ENCODE measurements at regions not wholly inside any gene's neighbourhood (a gene's known extent, or its start where the extent isn't known, plus 50 kb on each side); places are given as distances from the start of the nearest gene placed in this dataset.

DNA sequence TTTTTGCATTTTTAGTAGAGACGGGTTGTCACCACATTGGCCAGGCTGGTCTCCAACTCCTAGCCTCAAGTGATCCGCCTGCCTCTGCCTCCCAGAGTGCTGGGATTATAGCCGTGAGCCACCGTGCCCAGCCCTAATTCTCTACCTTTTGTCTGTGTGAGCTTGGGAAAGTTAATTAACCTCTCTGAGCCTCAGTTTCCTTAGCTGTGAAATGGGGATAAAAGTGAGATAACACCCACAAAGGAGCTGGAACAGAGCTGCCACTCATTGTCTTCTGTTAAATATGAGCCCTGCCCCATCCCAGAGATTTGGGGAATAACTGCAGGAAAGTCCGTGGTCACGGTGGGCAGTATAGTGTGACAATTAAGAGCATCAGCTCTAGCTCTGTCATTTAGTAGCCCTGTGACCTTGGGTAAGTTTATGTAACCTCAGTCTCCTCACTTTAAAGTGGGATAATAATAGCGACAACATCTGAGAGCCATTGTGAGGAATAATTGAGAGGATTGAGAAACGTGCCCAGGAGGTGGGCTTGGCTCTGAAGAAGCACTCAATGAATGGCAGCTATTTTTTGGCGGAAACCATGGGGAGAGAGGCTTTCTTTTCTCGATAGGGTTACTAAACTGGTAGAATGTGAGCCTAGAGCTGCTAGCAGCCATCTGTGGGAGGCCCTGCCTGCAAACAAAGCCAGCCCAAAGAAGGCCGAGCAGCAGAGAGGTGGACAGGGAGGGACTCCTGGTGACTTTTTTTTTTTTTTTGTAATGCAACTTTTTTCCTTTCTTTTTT is 60.8 kb upstream of the MED13L start:
- ChIA-PET POLR2A (interaction anchor here (0.6 to 3.3 kb wide), 4 partner anchors 29 to 363 kb away, joined by 4 to 11 read pairs (median 6); partner anchors contain the start of gene MAP1LC3B2), CTCF (interaction anchor here (0.6 to 2.0 kb wide), 4 partner anchors 13 to 171 kb away, joined by 3 to 10 read pairs (median 3); no protein-coding TSS in a partner anchor)
- peak overlapping the region; percentile 46 for H3K27ac Mint-ChIP-seq
- Histone ChIP-seq H3K4me1 (ENCODE audit: control insufficient read depth in 2 of 2, insufficient read depth in 2 of 2, low read length in 2 of 2) (peaks cover 54 to 79% of the 10 kb centered on the region in 2 donors), H3K27me3 (replicated peaks in 1 of 4; ENCODE audit: control extremely low read depth in 1 of 4, control insufficient read depth in 3 of 4, insufficient read depth in 4 of 4, low read length in 3 of 4) (no peaks in the 10 kb centered on the region), H2AFZ (ENCODE audit: insufficient read depth, low read depth, low read length, poor library complexity, severe bottlenecking) (no peak overlapping the region), H3K4me2 (replicated peaks; ENCODE audit: low read depth, low read length, poor library complexity, severe bottlenecking) (no peak overlapping the region), H3K4me3 (ENCODE audit: control extremely low read depth in 1 of 5, extremely low read depth in 1 of 5, insufficient read depth in 1 of 5, low read depth in 2 of 5, low read length in 4 of 5) (no peak overlapping the region), H3K36me3 (replicated peaks in 1 of 2; ENCODE audit: control extremely low read depth in 1 of 2, control insufficient read depth in 1 of 2, extremely low read depth in 1 of 2, insufficient read depth in 2 of 2, low read length in 1 of 2) (no peaks in the 10 kb centered on the region), H3K9ac (ENCODE audit: low read length) (no peak overlapping the region), H3K9me3 (ENCODE audit: control extremely low read depth in 1 of 3, control insufficient read depth in 2 of 3, insufficient read depth in 1 of 3, low read length in 2 of 3) (no peaks in the 10 kb centered on the region), H3K27ac (ENCODE audit: low read length in 2 of 2) (no peak overlapping the region), H3K79me2 (ENCODE audit: control insufficient read depth, insufficient read depth, low read length) (no peaks in the 10 kb centered on the region), H4K20me1 (ENCODE audit: control insufficient read depth, insufficient read depth, low read length, poor library complexity, severe bottlenecking) (no peaks in the 10 kb centered on the region)
- intact Hi-C loops (cut with micrococcal nuclease) = no loop called here
- DNase-seq (peak; percentile 20), ATAC-seq (ENCODE audit: low read depth) (no peak)
- H3K9me3 Mint-ChIP-seq (ENCODE audit: insufficient read depth) = no peaks in the 10 kb centered on the region
- H3K4me3 Mint-ChIP-seq = no peak overlapping the region
- no peaks in the 10 kb centered on the region for H3K27me3 Mint-ChIP-seq
- TF ChIP-seq EZH2 (IDR thresholded peaks at IDR 0.05; ENCODE audit: borderline replicate concordance, insufficient read depth, low read depth, low read length, poor library complexity, severe bottlenecking) = no peak
- TF ChIP-seq, protein P1, sequence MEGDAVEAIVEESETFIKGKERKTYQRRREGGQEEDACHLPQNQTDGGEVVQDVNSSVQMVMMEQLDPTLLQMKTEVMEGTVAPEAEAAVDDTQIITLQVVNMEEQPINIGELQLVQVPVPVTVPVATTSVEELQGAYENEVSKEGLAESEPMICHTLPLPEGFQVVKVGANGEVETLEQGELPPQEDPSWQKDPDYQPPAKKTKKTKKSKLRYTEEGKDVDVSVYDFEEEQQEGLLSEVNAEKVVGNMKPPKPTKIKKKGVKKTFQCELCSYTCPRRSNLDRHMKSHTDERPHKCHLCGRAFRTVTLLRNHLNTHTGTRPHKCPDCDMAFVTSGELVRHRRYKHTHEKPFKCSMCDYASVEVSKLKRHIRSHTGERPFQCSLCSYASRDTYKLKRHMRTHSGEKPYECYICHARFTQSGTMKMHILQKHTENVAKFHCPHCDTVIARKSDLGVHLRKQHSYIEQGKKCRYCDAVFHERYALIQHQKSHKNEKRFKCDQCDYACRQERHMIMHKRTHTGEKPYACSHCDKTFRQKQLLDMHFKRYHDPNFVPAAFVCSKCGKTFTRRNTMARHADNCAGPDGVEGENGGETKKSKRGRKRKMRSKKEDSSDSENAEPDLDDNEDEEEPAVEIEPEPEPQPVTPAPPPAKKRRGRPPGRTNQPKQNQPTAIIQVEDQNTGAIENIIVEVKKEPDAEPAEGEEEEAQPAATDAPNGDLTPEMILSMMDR (IDR thresholded peaks at IDR 0.05) = no peak
- 81% methylated on average over 8 of the region's 11 CpGs for WGBS (ENCODE audit: insufficient coverage)
- peaks cover 67% of the 10 kb centered on the region for H3K4me1 Mint-ChIP-seq

- CTCF ChIA-PET = no interaction called here
- no peak overlapping the region for H3K4me2 ChIP-seq (replicated peaks; ENCODE audit: low read depth, low read length, poor library complexity, severe bottlenecking)
- no peaks in the 10 kb centered on the region for H3K36me3 ChIP-seq (replicated peaks in 1 of 2; ENCODE audit: control extremely low read depth in 1 of 2, control insufficient read depth in 1 of 2, extremely low read depth in 1 of 2, insufficient read depth in 2 of 2, low read length in 1 of 2)
- no peak overlapping the region for H3K9ac ChIP-seq (ENCODE audit: low read length)
- no CpG with 5 or more reads among the region's 3 CpGs for whole genome bisulfite sequencing (ENCODE audit: insufficient coverage)
- Mint-ChIP-seq H3K4me1 (peaks cover 63% of the 10 kb centered on the region), H3K27ac (no peak overlapping the region), H3K4me3 (peak overlapping the region; percentile 7), H3K9me3 (ENCODE audit: insufficient read depth) (no peaks in the 10 kb centered on the region), H3K27me3 (no peaks in the 10 kb centered on the region)
- no peak for TF ChIP-seq EZH2 (IDR thresholded peaks at IDR 0.05; ENCODE audit: borderline replicate concordance, insufficient read depth, low read depth, low read length, poor library complexity, severe bottlenecking)
- TF ChIP-seq, protein P1 (IDR thresholded peaks at IDR 0.05) = no peak
- intact Hi-C loops (cut with micrococcal nuclease) = no loop called here
- ATAC-seq (ENCODE audit: low read depth) (peak; percentile 19), DNase-seq (peak; percentile 65)
- no peaks in the 10 kb centered on the region for H4K20me1 ChIP-seq (ENCODE audit: control insufficient read depth, insufficient read depth, low read length, poor library complexity, severe bottlenecking)
- H3K27ac ChIP-seq (ENCODE audit: low read length in 2 of 2) = no peak overlapping the region
- H3K4me1 ChIP-seq (ENCODE audit: control insufficient read depth in 2 of 2, insufficient read depth in 2 of 2, low read length in 2 of 2) = peaks cover 46 to 71% of the 10 kb centered on the region in 2 donors
- peaks cover 0 to 3% (median 0%) of the 10 kb centered on the region in 3 donors for H3K9me3 ChIP-seq (ENCODE audit: control extremely low read depth in 1 of 3, control insufficient read depth in 2 of 3, insufficient read depth in 1 of 3, low read length in 2 of 3)
- H3K4me3 ChIP-seq (ENCODE audit: control extremely low read depth in 1 of 5, extremely low read depth in 1 of 5, insufficient read depth in 1 of 5, low read depth in 2 of 5, low read length in 4 of 5) = no peak overlapping the region
- no peak overlapping the region for H2AFZ ChIP-seq (ENCODE audit: insufficient read depth, low read depth, low read length, poor library complexity, severe bottlenecking)
- no peaks in the 10 kb centered on the region for H3K79me2 ChIP-seq (ENCODE audit: control insufficient read depth, insufficient read depth, low read length)
- POLR2A ChIA-PET = interaction anchor here (3.3 kb wide), 1 partner anchor 220 kb away, joined by 11 read pairs; the partner anchor contains the start of gene MAP1LC3B2
- H3K27me3 ChIP-seq (replicated peaks in 1 of 4; ENCODE audit: control extremely low read depth in 1 of 4, control insufficient read depth in 3 of 4, insufficient read depth in 4 of 4, low read length in 3 of 4) = no peaks in the 10 kb centered on the region
These were observed 61.6 kb upstream of the MED13L start for GRCh38 chr12:116339062-116339461.

Measured in B cell (primary cell).